Hepatocyte (in vitro differentiated cells): ENCODE measurements at regions not wholly inside any gene's neighbourhood (a gene's known extent, or its start where the extent isn't known, plus 50 kb on each side); places are given as distances from the start of the nearest gene placed in this dataset.

Experiments
- DNase-seq: peaks from one replicate; pipeline ENCODE4 v3.0.0-alpha.2; 2016; ENCODE audit warnings: low spot score
- H2AFZ ChIP-seq: fragments of 200-600 bp; sonication (generic); 2 replicates; pipeline ENCODE4 v1.6.0; 2016; ENCODE audit warnings: antibody characterized with exemption, mild to moderate bottlenecking
- H3K27ac ChIP-seq: fragments of 200-600 bp; sonication (generic); 2 replicates; pipeline ENCODE4 v1.5.1; 2016; ENCODE audit warnings: mild to moderate bottlenecking
- H3K27me3 ChIP-seq: fragments of 200-600 bp; sonication (generic); 2 replicates; pipeline ENCODE4 v1.6.1; 2016
- H3K36me3 ChIP-seq: fragments of 200-600 bp; sonication (generic); replicated peaks from 2 replicates; pipeline ENCODE4 v1.5.1; 2016; ENCODE audit warnings: low read depth; ENCODE audit not compliant: insufficient read depth
- H3K4me1 ChIP-seq: fragments of 200-600 bp; sonication (generic); 2 replicates; pipeline ENCODE4 v1.5.1; 2016; ENCODE audit warnings: mild to moderate bottlenecking, moderate library complexity; ENCODE audit not compliant: insufficient read depth
- H3K4me2 ChIP-seq: fragments of 200-600 bp; sonication (generic); 2 replicates; pipeline ENCODE4 v1.6.0; 2016
- H3K4me3 ChIP-seq: fragments of 200-600 bp; sonication (generic); 2 replicates; pipeline ENCODE4 v1.5.1; 2016; ENCODE audit warnings: mild to moderate bottlenecking
- H3K79me2 ChIP-seq: fragments of 200-600 bp; sonication (generic); 2 replicates; pipeline ENCODE4 v1.6.0; 2017; ENCODE audit warnings: mild to moderate bottlenecking
- H3K9me2 ChIP-seq: fragments of 200-600 bp; sonication (generic); replicated peaks from 2 replicates; pipeline ENCODE4 v1.6.0; 2017; ENCODE audit warnings: mild to moderate bottlenecking; ENCODE audit not compliant: insufficient read depth
- H3K9me3 ChIP-seq: fragments of 200-600 bp; sonication (generic); 2 replicates; pipeline ENCODE4 v1.5.1; 2016; ENCODE audit warnings: low read depth, mild to moderate bottlenecking
- H4K20me1 ChIP-seq: fragments of 200-600 bp; sonication (generic); 2 replicates; pipeline ENCODE4 v1.6.0; 2016; ENCODE audit warnings: mild to moderate bottlenecking; ENCODE audit not compliant: insufficient read depth, poor library complexity, severe bottlenecking
- EZH2 ChIP-seq: fragments of 200-600 bp; sonication (generic); IDR thresholded peaks from 2 replicates; pipeline ENCODE4 v1.6.1; 2016; ENCODE audit warnings: antibody characterized with exemption, mild to moderate bottlenecking, borderline replicate concordance
- EZH2phosphoT487 ChIP-seq: fragments of 200-600 bp; sonication (generic); IDR thresholded peaks from one replicate; pipeline ENCODE4 v1.6.1; 2018; ENCODE audit warnings: antibody characterized with exemption, mild to moderate bottlenecking, low read depth, moderate library complexity; ENCODE audit not compliant: unreplicated experiment, severe bottlenecking
- WGBS: methylation state at CpG from one replicate; pipeline ENCODE4 v1.1.6; 2016; ENCODE audit warnings: low lambda C conversion rate; ENCODE audit errors: missing lambda C conversion rate; 5-methylcytosine and 5-hydroxymethylcytosine counted together
- TF ChIP-seq, protein P1 (sequence below): fragments of 200-600 bp; sonication (generic); IDR thresholded peaks from 2 replicates; pipeline ENCODE4 v1.5.1; 2016; ENCODE audit warnings: antibody characterized with exemption, mild to moderate bottlenecking; ENCODE audit not compliant: poor library complexity

DNA sequence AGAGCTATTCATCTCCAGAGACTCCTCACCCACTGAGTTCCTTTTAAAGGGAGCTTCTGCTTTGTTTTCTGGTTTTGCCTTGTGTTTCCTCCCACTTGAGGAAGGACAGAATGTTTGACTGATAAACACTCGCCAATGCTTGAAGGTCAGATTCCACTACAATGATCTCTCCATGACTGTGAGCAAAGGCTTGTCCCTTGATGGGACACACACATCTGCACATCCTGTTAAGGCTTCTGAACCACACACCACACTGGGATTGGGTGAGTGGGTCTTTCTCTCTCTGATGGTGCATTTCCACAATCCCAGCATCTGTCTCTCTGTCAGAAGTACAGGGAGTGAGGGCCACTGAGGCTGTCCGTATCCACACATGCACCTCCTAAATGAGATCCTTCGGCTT is 245.3 kb downstream of the IRS2 start:
- Histone ChIP-seq H3K9me2 (no peaks in the 10 kb centered on the region), H2AFZ (no peak overlapping the region), H3K4me1 (no peaks in the 10 kb centered on the region), H3K9me3 (no peaks in the 10 kb centered on the region), H3K4me3 (no peak overlapping the region), H4K20me1 (no peaks in the 10 kb centered on the region), H3K27ac (no peak overlapping the region), H3K79me2 (no peaks in the 10 kb centered on the region), H3K36me3 (no peaks in the 10 kb centered on the region), H3K4me2 (no peak overlapping the region), H3K27me3 (no peaks in the 10 kb centered on the region)
- no peak for DNase-seq
- 92% methylated on average over 3 of the region's 3 CpGs for WGBS
- no peak for TF ChIP-seq EZH2phosphoT487
- TF ChIP-seq, protein P1, sequence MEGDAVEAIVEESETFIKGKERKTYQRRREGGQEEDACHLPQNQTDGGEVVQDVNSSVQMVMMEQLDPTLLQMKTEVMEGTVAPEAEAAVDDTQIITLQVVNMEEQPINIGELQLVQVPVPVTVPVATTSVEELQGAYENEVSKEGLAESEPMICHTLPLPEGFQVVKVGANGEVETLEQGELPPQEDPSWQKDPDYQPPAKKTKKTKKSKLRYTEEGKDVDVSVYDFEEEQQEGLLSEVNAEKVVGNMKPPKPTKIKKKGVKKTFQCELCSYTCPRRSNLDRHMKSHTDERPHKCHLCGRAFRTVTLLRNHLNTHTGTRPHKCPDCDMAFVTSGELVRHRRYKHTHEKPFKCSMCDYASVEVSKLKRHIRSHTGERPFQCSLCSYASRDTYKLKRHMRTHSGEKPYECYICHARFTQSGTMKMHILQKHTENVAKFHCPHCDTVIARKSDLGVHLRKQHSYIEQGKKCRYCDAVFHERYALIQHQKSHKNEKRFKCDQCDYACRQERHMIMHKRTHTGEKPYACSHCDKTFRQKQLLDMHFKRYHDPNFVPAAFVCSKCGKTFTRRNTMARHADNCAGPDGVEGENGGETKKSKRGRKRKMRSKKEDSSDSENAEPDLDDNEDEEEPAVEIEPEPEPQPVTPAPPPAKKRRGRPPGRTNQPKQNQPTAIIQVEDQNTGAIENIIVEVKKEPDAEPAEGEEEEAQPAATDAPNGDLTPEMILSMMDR: no peak
- TF ChIP-seq EZH2: no peak

DNA sequence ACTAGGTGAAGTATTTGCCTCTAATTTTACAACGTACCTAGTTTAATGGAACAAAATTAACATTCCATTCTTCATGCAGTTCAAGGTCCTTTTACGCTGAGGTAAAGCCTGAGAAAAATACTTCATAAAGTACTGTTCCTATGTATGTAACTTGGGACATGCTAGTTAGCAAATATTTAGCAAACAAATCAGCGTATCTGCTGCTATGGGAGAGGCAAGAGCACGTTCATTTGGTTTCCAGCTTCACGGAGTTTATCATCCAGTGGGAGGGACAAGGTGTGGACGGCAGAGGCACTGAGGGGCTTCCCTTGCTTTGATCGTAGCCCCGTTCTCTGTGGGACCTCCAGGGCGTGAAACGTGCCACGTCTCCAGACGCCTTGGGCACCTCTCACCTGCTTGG is 248.8 kb downstream of the IRS2 start:
- H4K20me1 ChIP-seq: no peaks in the 10 kb centered on the region
- TF ChIP-seq, protein P1: no peak
- TF ChIP-seq EZH2: no peak
- TF ChIP-seq EZH2phosphoT487: no peak
- no peaks in the 10 kb centered on the region for H3K36me3 ChIP-seq

DNA sequence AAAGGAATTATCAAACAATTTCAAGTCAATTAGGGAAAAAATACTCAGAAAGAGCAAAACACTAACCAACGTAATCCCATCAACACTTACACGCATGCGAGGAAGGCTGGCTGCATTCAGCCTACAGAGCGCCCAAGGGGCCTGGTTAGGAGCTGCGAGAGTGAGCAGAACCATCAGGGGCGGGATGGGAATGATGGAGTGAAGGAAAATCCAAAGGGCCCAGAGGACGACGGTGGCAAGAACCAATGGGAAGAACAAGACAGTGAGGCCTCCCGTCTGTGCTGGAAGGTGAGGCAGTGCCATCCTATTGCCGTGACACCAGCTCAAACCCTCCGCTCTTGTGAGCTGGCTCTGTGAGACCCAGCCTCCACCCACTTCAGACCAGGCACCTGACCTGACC is 253.0 kb downstream of the IRS2 start:
- Histone ChIP-seq H3K9me2 (no peaks in the 10 kb centered on the region), H3K36me3 (no peaks in the 10 kb centered on the region), H3K27me3 (no peaks in the 10 kb centered on the region), H3K9me3 (no peaks in the 10 kb centered on the region), H3K79me2 (no peaks in the 10 kb centered on the region), H2AFZ (no peak overlapping the region), H3K27ac (no peak overlapping the region), H4K20me1 (no peaks in the 10 kb centered on the region), H3K4me3 (no peak overlapping the region), H3K4me1 (no peaks in the 10 kb centered on the region), H3K4me2 (no peak overlapping the region)
- 94% methylated on average over 11 of the region's 11 CpGs for WGBS
- DNase-seq: no peak
- no peak for TF ChIP-seq EZH2
- no peak for TF ChIP-seq EZH2phosphoT487
- TF ChIP-seq, protein P1: no peak

More for the DNA sequence above, 248.8 kb downstream of the IRS2 start:
- Histone ChIP-seq H3K9me3 (no peaks in the 10 kb centered on the region), H3K4me2 (no peak overlapping the region), H3K27ac (no peak overlapping the region), H3K79me2 (no peaks in the 10 kb centered on the region), H3K4me1 (no peaks in the 10 kb centered on the region), H3K9me2 (no peaks in the 10 kb centered on the region), H3K27me3 (no peaks in the 10 kb centered on the region), H3K4me3 (no peak overlapping the region), H2AFZ (no peak overlapping the region)
- 71% methylated on average over 12 of the region's 12 CpGs for WGBS
- DNase-seq: no peak

- Histone ChIP-seq H3K4me2 (no peak overlapping the region), H3K36me3 (no peaks in the 10 kb centered on the region), H3K9me3 (no peaks in the 10 kb centered on the region), H3K4me1 (no peaks in the 10 kb centered on the region), H3K4me3 (no peak overlapping the region), H3K27me3 (no peaks in the 10 kb centered on the region), H3K9me2 (no peaks in the 10 kb centered on the region), H4K20me1 (no peaks in the 10 kb centered on the region), H2AFZ (no peak overlapping the region), H3K27ac (no peak overlapping the region), H3K79me2 (no peaks in the 10 kb centered on the region)
- TF ChIP-seq, protein P1: no peak
- DNase-seq: no peak
- 91% methylated on average over 5 of the region's 5 CpGs for WGBS
Observed at GRCh38 chr13:109529964-109530363, 256.4 kb downstream of the IRS2 start.
